Hepatocyte (in vitro differentiated cells): ENCODE measurements at regions not wholly inside any gene's neighbourhood (a gene's known extent, or its start where the extent isn't known, plus 50 kb on each side); places are given as distances from the start of the nearest gene placed in this dataset.

Source experiments
- DNase-seq: peaks from one replicate; pipeline ENCODE4 v3.0.0-alpha.2; 2016; ENCODE audit warnings: low spot score
- H2AFZ ChIP-seq: fragments of 200-600 bp; sonication (generic); 2 replicates; pipeline ENCODE4 v1.6.0; 2016; ENCODE audit warnings: antibody characterized with exemption, mild to moderate bottlenecking
- H3K27ac ChIP-seq: fragments of 200-600 bp; sonication (generic); 2 replicates; pipeline ENCODE4 v1.5.1; 2016; ENCODE audit warnings: mild to moderate bottlenecking
- H3K27me3 ChIP-seq: fragments of 200-600 bp; sonication (generic); 2 replicates; pipeline ENCODE4 v1.6.1; 2016
- H3K36me3 ChIP-seq: fragments of 200-600 bp; sonication (generic); replicated peaks from 2 replicates; pipeline ENCODE4 v1.5.1; 2016; ENCODE audit warnings: low read depth; ENCODE audit not compliant: insufficient read depth
- H3K4me1 ChIP-seq: fragments of 200-600 bp; sonication (generic); 2 replicates; pipeline ENCODE4 v1.5.1; 2016; ENCODE audit warnings: mild to moderate bottlenecking, moderate library complexity; ENCODE audit not compliant: insufficient read depth
- H3K4me2 ChIP-seq: fragments of 200-600 bp; sonication (generic); 2 replicates; pipeline ENCODE4 v1.6.0; 2016
- H3K4me3 ChIP-seq: fragments of 200-600 bp; sonication (generic); 2 replicates; pipeline ENCODE4 v1.5.1; 2016; ENCODE audit warnings: mild to moderate bottlenecking
- H3K79me2 ChIP-seq: fragments of 200-600 bp; sonication (generic); 2 replicates; pipeline ENCODE4 v1.6.0; 2017; ENCODE audit warnings: mild to moderate bottlenecking
- H3K9me2 ChIP-seq: fragments of 200-600 bp; sonication (generic); replicated peaks from 2 replicates; pipeline ENCODE4 v1.6.0; 2017; ENCODE audit warnings: mild to moderate bottlenecking; ENCODE audit not compliant: insufficient read depth
- H3K9me3 ChIP-seq: fragments of 200-600 bp; sonication (generic); 2 replicates; pipeline ENCODE4 v1.5.1; 2016; ENCODE audit warnings: low read depth, mild to moderate bottlenecking
- H4K20me1 ChIP-seq: fragments of 200-600 bp; sonication (generic); 2 replicates; pipeline ENCODE4 v1.6.0; 2016; ENCODE audit warnings: mild to moderate bottlenecking; ENCODE audit not compliant: insufficient read depth, poor library complexity, severe bottlenecking
- CTCF ChIP-seq: fragments of 200-600 bp; sonication (generic); IDR thresholded peaks from 2 replicates; pipeline ENCODE4 v1.5.1; 2016; ENCODE audit warnings: antibody characterized with exemption, mild to moderate bottlenecking; ENCODE audit not compliant: poor library complexity
- EZH2 ChIP-seq: fragments of 200-600 bp; sonication (generic); IDR thresholded peaks from 2 replicates; pipeline ENCODE4 v1.6.1; 2016; ENCODE audit warnings: antibody characterized with exemption, mild to moderate bottlenecking, borderline replicate concordance
- EZH2phosphoT487 ChIP-seq: fragments of 200-600 bp; sonication (generic); IDR thresholded peaks from one replicate; pipeline ENCODE4 v1.6.1; 2018; ENCODE audit warnings: antibody characterized with exemption, mild to moderate bottlenecking, low read depth, moderate library complexity; ENCODE audit not compliant: unreplicated experiment, severe bottlenecking
- WGBS: methylation state at CpG from one replicate; pipeline ENCODE4 v1.1.6; 2016; ENCODE audit warnings: low lambda C conversion rate; ENCODE audit errors: missing lambda C conversion rate; 5-methylcytosine and 5-hydroxymethylcytosine counted together

- Histone ChIP-seq H3K9me2 (no peaks in the 10 kb centered on the region), H3K79me2 (no peaks in the 10 kb centered on the region), H3K4me1 (no peaks in the 10 kb centered on the region), H3K4me3 (no peak overlapping the region), H2AFZ (no peak overlapping the region), H3K4me2 (no peak overlapping the region), H3K9me3 (no peaks in the 10 kb centered on the region), H3K36me3 (no peaks in the 10 kb centered on the region), H3K27me3 (peaks cover 2% of the 10 kb centered on the region), H4K20me1 (no peaks in the 10 kb centered on the region), H3K27ac (no peak overlapping the region)
- WGBS: 72% methylated on average over 3 of the region's 3 CpGs
- TF ChIP-seq CTCF: no peak
- no peak for TF ChIP-seq EZH2
- no peak for TF ChIP-seq EZH2phosphoT487
- DNase-seq: no peak
These were observed 164.1 kb upstream of the CHD6 start for GRCh38 chr20:41782255-41782654.

GRCh38 chr20:41776421-41776820 is 158.2 kb upstream of the CHD6 start:
- H3K4me2 ChIP-seq: no peak overlapping the region
- TF ChIP-seq EZH2 (no peak), EZH2phosphoT487 (no peak), CTCF (no peak)
- no peak overlapping the region for H2AFZ ChIP-seq
- 82% methylated on average over 6 of the region's 6 CpGs for WGBS
- H3K4me3 ChIP-seq: no peak overlapping the region
- no peaks in the 10 kb centered on the region for H3K9me3 ChIP-seq
- no peaks in the 10 kb centered on the region for H3K79me2 ChIP-seq
- peaks cover 4% of the 10 kb centered on the region for H3K27me3 ChIP-seq
- H3K4me1 ChIP-seq: no peaks in the 10 kb centered on the region
- H3K36me3 ChIP-seq: no peaks in the 10 kb centered on the region
- DNase-seq: no peak
- H3K27ac ChIP-seq: no peak overlapping the region
- H3K9me2 ChIP-seq: no peaks in the 10 kb centered on the region
- H4K20me1 ChIP-seq: no peaks in the 10 kb centered on the region

- WGBS: 87% methylated on average over 3 of the region's 3 CpGs
- Histone ChIP-seq H3K27ac (no peak overlapping the region), H3K36me3 (no peaks in the 10 kb centered on the region), H3K4me3 (no peak overlapping the region), H4K20me1 (no peaks in the 10 kb centered on the region), H3K9me3 (no peaks in the 10 kb centered on the region), H3K4me2 (no peak overlapping the region), H2AFZ (no peak overlapping the region), H3K79me2 (no peaks in the 10 kb centered on the region), H3K27me3 (peaks cover 6% of the 10 kb centered on the region), H3K9me2 (no peaks in the 10 kb centered on the region), H3K4me1 (no peaks in the 10 kb centered on the region)
- no peak for TF ChIP-seq EZH2phosphoT487
- no peak for TF ChIP-seq CTCF
- TF ChIP-seq EZH2: no peak
- no peak for DNase-seq
These were observed 156.1 kb upstream of the CHD6 start for GRCh38 chr20:41774291-41774690.

GRCh38 chr20:41770965-41771364 is 152.8 kb upstream of the CHD6 start:
- 75% methylated on average over 2 of the region's 2 CpGs for WGBS

More at GRCh38 chr20:41770965-41771364, 152.8 kb upstream of the CHD6 start:
- no peak for DNase-seq
- Histone ChIP-seq H3K27me3 (peaks cover 4% of the 10 kb centered on the region), H3K4me3 (no peak overlapping the region), H3K4me2 (no peak overlapping the region), H3K36me3 (no peaks in the 10 kb centered on the region), H4K20me1 (no peaks in the 10 kb centered on the region), H3K27ac (no peak overlapping the region), H3K4me1 (no peaks in the 10 kb centered on the region), H3K9me3 (no peaks in the 10 kb centered on the region), H3K9me2 (no peaks in the 10 kb centered on the region), H2AFZ (no peak overlapping the region), H3K79me2 (no peaks in the 10 kb centered on the region)
- TF ChIP-seq EZH2 (no peak), EZH2phosphoT487 (no peak), CTCF (no peak)
